SK-N-MC (cell line): ENCODE measurements at regions not wholly inside any gene's neighbourhood (a gene's known extent, or its start where the extent isn't known, plus 50 kb on each side); places are given as distances from the start of the nearest gene placed in this dataset.

Source experiments
- EZH2 ChIP-seq: fragments of 200-600 bp; sonication (generic); IDR thresholded peaks from one replicate; pipeline ENCODE4 v1.6.1; 2017; ENCODE audit warnings: antibody characterized with exemption
- FOXP2 ChIP-seq: optimal IDR thresholded peaks from 2 replicates; pipeline ENCODE3; 2011; ENCODE audit warnings: mild to moderate bottlenecking, moderate library complexity; ENCODE audit not compliant: insufficient read depth; ENCODE audit errors: extremely low read length, control extremely low read depth

DNA sequence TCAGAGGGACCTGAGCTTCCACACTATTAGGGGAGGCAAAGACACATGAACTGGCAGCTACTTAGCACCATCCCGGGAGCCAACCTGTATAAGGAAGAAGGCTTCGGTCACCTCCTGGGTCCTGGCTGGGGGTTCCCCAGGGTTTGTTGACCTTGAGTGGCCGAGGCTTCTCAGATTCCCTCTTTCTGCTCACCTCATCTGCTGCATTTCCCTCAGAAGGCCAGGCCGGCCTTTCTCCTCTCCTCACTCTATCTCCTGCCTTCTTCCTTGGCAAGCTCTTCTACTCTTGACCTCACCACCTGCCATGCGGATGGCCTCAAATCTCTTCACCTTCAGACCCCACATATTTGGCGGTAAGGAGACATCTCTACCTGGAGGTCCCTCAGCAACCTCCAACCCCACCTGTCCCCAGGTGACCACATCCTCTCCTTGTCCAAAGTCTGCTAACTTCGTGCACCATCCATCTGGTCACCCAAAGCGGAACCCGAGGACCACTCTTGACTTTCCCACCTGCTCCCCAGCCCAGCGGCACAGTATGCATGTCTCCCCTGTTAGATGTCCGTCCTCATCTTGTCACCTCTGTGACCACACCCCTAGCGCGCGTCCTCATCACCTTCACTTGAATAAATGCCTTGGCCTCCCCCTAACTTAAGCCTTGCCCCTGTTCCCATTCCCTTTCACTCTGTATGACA, 133.8 kb upstream of the UNC5B start:
- TF ChIP-seq EZH2 (no peak), FOXP2 (no peak)
